Transverse colon (tissue), 4 donors: ENCODE measurements at regions not wholly inside any gene's neighbourhood (a gene's known extent, or its start where the extent isn't known, plus 50 kb on each side); places are given as distances from the start of the nearest gene placed in this dataset.

Experiments
- EP300 ChIP-seq: sonication (generic); formaldehyde crosslinking; IDR thresholded peaks from one replicate; pipeline ENCODE4 v1.6.1; 2017; ENCODE audit warnings: antibody characterized with exemption, low read depth
- POLR2A ChIP-seq: fragments of 450-650 bp; IDR thresholded peaks from one replicate; pipeline ENCODE4 v1.6.1; 2016; ENCODE audit warnings: antibody characterized with exemption, mild to moderate bottlenecking, moderate library complexity
- POLR2AphosphoS5 ChIP-seq, 3 donors: sonication (generic); formaldehyde crosslinking; IDR thresholded peaks; one replicate each; pipeline ENCODE4 v1.6.1; 2016; ENCODE audit warnings: antibody characterized with exemption in 3 of 3
- TF ChIP-seq, protein P1 (sequence below), 5 experiments: fragments of 200-600 bp in 3 of 5; fragments of 450-650 bp in 2 of 5; sonication (generic) in 3 of 5; IDR thresholded peaks; 1 replicate in 2 of 5; 2 replicates in 3 of 5; pipeline ENCODE4 v1.5.1; 2016 to 2017; ENCODE audit warnings: antibody characterized with exemption in 5 of 5, inconsistent platforms in 3 of 5, mild to moderate bottlenecking in 2 of 5, moderate library complexity in 1 of 5

DNA sequence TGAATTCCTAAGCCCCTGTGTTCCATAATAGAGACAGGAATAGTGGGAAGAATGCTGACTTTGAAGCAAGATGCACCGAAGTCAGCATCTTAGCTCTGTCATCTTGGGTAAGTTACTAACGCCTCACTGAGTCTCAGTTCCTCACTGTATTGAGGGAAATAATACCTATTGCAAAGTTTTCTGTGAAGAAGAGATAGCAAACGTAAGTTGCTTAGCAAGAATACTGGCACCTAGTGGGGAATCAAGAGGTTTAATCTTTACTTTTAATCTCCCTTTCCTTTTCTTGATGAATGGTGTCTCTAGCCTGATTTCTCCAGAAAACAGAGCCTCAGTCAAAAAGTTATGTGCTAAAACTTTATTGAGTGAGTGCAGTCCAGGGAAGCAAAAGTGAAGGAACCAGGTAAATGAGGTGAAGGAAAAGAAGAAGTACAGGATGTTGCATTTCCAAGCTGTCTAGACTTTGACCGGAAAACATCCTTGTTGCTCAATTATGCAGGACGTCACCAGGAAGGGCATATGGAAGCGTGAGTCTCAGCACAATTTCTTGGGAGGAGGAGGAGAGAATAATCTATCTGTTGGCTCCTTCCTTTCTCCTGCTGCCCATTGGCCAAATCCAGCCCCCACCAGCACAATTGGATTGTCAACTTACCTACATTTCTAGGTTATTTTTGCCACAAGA is 210.0 kb downstream of the B3GLCT start:
- TF ChIP-seq POLR2A (no peak), EP300 (no peak), POLR2AphosphoS5 (IDR thresholded peaks at IDR 0.05) (no peak)
- TF ChIP-seq, protein P1, sequence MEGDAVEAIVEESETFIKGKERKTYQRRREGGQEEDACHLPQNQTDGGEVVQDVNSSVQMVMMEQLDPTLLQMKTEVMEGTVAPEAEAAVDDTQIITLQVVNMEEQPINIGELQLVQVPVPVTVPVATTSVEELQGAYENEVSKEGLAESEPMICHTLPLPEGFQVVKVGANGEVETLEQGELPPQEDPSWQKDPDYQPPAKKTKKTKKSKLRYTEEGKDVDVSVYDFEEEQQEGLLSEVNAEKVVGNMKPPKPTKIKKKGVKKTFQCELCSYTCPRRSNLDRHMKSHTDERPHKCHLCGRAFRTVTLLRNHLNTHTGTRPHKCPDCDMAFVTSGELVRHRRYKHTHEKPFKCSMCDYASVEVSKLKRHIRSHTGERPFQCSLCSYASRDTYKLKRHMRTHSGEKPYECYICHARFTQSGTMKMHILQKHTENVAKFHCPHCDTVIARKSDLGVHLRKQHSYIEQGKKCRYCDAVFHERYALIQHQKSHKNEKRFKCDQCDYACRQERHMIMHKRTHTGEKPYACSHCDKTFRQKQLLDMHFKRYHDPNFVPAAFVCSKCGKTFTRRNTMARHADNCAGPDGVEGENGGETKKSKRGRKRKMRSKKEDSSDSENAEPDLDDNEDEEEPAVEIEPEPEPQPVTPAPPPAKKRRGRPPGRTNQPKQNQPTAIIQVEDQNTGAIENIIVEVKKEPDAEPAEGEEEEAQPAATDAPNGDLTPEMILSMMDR (IDR thresholded peaks at IDR 0.05) = peak in 1 of 5 experiments; percentile 6
